GM12865 (cell line): ENCODE measurements at regions not wholly inside any gene's neighbourhood (a gene's known extent, or its start where the extent isn't known, plus 50 kb on each side); places are given as distances from the start of the nearest gene placed in this dataset.

ENCODE experiments used
- DNase-seq: peaks from one replicate; pipeline ENCODE4 v3.0.0; 2010; ENCODE audit warnings: low read depth
- H3K4me3 ChIP-seq: 2 replicates; pipeline ENCODE4 v1.5.1; 2011; ENCODE audit warnings: mild to moderate bottlenecking, low read depth, low read length, control low read depth
- TF ChIP-seq, protein P1 (sequence below): IDR thresholded peaks from 2 replicates; pipeline ENCODE4 v1.5.1; 2011; ENCODE audit warnings: low read length, control low read depth, low read depth, inconsistent platforms; ENCODE audit not compliant: insufficient read depth; ENCODE audit errors: missing control alignments

DNA sequence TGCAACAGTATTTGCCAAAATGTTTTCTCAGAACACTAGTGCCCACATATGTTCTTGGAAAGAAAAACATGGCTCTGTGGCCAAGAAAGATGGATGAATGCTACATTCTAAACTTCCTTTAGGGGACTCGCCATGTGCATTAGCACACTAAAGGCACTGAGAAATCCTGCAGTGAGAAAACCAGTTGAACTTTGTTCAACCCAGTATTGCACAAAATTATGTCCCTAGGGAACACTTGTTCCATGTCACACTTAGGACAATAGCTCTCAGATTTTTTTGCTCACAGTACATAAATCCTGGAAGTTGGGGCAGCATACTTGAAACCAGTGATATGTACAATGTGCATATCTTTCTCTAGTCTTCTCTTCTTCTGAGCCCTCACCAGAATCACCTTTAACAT lies 96.6 kb downstream of the ADRB2 start:
- H3K4me3 ChIP-seq: no peak overlapping the region
- no peak for DNase-seq
- TF ChIP-seq, protein P1, sequence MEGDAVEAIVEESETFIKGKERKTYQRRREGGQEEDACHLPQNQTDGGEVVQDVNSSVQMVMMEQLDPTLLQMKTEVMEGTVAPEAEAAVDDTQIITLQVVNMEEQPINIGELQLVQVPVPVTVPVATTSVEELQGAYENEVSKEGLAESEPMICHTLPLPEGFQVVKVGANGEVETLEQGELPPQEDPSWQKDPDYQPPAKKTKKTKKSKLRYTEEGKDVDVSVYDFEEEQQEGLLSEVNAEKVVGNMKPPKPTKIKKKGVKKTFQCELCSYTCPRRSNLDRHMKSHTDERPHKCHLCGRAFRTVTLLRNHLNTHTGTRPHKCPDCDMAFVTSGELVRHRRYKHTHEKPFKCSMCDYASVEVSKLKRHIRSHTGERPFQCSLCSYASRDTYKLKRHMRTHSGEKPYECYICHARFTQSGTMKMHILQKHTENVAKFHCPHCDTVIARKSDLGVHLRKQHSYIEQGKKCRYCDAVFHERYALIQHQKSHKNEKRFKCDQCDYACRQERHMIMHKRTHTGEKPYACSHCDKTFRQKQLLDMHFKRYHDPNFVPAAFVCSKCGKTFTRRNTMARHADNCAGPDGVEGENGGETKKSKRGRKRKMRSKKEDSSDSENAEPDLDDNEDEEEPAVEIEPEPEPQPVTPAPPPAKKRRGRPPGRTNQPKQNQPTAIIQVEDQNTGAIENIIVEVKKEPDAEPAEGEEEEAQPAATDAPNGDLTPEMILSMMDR: no peak

DNA sequence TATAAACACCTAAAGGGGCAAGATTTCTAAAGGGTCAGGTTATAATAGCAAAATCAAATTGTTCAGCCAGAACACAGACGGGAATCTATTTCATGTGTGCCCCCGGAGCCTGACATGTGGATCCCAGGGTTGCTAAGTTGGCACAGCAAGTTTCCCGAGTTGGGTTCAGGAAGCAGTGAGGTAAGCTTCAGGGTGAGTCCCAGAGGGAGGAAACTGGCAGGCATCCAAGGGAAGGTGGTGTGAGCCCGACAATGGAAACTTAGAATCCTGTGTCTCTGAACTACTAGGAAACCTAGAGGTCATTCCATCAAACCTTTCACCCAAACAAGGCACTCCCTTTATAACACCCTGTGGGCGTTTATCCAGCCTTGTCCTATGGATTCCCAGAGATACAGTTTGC lies 98.4 kb downstream of the ADRB2 start:
- TF ChIP-seq, protein P1: no peak
- H3K4me3 ChIP-seq: no peak overlapping the region
- DNase-seq: no peak

DNA sequence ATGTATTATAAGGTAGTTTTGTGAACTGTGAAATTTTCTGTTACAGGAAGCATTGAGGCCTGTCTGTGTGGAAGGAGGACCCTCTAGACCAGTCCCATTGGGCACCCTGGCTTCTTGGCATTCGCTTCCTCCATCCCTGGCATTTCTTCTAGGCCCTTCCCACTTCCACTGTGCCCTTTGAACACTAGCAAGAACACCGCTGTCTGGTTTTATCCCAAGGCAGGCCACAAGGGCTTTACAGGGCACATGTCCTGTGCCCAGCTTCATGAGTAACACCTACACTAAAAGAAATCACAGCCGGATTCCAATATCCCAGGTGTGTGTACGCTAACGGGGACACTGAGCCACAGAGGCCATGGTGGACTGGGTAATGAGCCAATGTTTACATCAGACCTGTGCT lies 99.8 kb downstream of the ADRB2 start:
- TF ChIP-seq, protein P1: no peak
- no peak overlapping the region for H3K4me3 ChIP-seq
- DNase-seq: no peak

DNA sequence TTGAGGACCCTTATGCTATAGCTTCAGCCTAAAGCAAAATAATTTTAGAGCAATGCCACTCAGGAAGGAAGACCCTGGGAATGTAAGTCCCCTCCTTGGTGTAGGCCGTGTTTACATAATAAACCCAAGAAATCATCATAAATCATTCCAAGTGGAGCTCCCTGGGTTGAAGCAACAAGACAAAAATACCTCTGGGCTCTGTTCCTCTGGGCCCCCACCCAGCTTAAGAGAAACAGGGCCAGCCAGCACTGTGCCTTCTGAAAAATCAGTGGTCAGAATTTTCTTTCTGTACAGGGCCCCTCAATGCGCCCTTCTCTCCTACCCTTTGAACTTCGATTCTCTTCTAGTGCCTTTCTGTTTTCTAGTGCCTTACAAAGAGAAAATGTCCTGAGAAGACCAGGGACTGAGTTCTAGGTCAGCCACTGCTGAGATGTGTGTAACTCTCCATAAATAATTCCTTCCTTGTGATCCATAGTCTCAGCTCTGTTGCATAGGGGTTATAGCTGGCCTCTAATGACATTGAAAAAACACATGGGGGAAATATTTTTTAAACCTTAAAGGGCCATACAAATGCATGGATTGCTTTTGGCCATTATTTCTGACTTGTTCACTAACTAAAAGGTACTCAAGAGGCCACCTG lies 101.0 kb downstream of the ADRB2 start:
- no peak for DNase-seq
- H3K4me3 ChIP-seq: no peak overlapping the region
- TF ChIP-seq, protein P1: no peak

DNA sequence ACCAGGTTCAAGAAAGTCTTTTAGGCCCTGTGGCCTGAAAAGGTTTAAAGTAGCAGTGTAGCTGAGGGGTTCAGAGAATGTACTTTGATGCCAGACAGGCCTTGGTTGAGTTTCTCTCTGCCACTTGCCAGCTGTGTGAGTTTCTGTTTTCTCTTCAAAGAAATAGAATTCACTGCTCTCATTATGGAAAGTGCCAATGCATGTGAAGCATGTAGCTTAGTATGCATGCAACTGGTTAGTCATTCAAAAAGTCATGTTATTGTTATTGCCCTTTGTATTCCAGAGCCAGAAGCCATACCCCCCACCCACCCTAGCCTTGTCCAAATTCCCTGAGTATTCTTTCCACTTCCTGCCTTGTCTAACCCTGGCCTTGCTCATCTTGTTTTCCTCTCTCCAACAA lies 101.7 kb downstream of the ADRB2 start:
- TF ChIP-seq, protein P1: no peak
- no peak for DNase-seq
- H3K4me3 ChIP-seq: no peak overlapping the region

DNA sequence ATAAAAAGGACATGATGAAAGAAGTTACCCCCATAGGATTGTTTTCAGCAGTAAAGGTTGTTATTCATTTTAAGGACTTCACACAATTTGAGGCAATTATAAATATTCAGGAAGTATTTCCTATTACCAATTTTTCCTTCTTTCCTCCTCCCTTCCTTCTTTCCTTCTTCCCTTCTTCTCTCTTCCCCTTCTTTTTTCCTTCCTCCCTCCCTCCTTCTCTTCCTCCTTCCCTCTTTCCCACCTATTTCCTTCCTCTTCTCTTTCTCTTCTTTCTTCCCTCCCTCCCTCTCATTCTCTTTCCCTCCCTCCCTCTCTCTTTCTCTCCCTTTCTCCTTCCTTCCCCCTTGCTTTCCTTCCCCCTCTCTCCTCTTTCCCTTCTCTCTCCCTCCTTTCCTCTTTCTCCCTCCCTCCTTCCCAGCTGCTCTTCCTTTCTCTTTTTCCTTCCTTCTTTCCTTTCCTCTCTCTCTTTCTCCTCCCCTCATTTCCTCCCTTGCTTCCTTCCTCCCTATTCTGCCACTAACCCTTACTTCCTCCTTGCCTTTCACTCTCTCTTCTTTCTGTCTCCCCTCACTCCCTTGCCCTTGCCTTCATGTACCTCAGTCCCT lies 105.1 kb downstream of the ADRB2 start:
- no peak for DNase-seq
- TF ChIP-seq, protein P1: no peak
- H3K4me3 ChIP-seq: no peak overlapping the region
